DMS53 treated with DMSO at 0.1 percent for 48 hours (cell line): ENCODE measurements at regions not wholly inside any gene's neighbourhood (a gene's known extent, or its start where the extent isn't known, plus 50 kb on each side); places are given as distances from the start of the nearest gene placed in this dataset.
"Not testable (repeated sequence)": the region's sequence is repeated elsewhere in the genome, so short reads cannot be mapped to it uniquely, and the experiment has no call there.

Source experiments
- DNase-seq: peaks from one replicate; lab custom pipeline; 2025; ENCODE audit not compliant: unreplicated experiment; lab: John Stamatoyannopoulos, UW

- DNase-seq = no peak
Measured at GRCh38 chr13:63516124-63516523, 2100.5 kb upstream of the PCDH20 start.

DNA sequence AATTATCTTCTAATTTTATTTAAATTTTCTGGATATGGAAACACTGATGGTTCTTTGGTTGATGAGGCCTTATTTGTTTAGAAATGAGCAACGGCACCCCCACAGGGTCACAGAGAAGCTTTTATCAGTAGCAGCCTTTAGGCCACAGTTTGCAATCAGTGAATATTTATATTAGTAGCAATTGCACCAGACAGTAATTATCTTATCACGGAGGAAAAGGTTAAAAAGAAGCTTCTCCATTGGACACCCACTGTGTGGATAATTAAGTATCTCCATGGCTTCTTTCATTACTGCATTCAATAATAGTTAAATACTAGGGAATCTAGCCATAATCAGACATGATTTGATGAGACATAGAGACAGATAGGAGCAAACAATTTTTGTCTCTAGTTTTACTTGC is 2099.2 kb upstream of the PCDH20 start:
- no peak for DNase-seq

DNA sequence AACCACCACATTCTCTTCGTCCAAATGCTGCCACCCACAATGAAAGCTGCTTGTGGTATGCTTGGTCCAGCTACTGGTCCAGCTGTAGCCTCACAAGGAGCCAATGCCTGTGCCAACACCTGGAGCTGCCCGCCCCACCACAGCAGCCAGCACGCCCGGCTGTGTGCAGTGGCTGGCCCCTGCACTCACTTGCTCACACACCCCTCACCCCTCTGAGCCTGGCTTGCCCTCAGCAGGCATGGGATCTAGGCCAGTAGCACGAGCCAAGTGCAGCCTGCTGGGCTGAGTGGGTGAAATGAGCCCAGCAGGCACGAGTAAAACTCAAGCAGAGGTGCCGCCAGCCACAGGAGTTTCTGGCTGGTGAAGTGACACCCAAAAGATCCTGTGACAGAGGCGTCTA is 2096.4 kb upstream of the PCDH20 start:
- DNase-seq = no peak

- DNase-seq = no peak
Measured at GRCh38 chr13:63501702-63502101, 2086.1 kb upstream of the PCDH20 start.

DNA sequence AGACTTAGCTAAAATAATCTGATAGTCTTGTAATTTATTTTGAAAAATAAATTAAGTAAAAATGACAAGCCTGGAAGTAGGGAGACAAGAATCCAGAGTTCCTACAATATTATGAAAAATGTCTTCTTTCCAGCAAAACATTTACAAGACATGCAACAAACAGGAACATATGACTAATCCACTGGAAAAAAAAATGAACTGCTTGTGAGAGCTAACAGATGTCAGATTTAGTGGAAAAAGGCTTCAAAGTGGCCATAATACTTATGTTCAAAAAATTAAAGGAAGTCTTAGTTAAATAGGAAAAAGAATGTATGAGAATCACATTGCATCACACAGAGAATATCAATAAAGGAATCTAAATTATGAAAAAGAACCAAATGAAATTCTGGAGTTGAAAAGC is 2082.0 kb upstream of the PCDH20 start:
- no peak for DNase-seq

DNA sequence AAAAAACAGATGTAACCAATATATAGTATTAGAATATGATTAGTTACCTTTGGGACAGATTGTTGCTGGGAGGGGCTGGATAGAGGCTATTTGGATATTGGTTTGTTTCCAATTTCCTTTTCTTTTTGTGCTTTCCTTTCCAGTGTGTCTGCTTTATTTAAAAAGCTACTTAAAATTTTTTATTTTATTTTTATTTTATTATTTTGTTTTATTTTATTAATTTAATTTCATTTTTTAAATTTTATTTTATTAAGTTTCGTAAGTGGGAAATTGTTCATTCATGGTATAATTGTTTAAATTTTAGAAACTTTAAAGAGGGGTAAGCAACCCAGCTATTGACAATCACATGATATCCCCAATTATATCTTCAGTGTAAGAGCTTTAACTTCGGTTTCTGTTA is 2077.0 kb upstream of the PCDH20 start:
- DNase-seq = no peak

GRCh38 chr13:63490149-63490548 is 2074.5 kb upstream of the PCDH20 start:
- DNase-seq = no peak

DNA sequence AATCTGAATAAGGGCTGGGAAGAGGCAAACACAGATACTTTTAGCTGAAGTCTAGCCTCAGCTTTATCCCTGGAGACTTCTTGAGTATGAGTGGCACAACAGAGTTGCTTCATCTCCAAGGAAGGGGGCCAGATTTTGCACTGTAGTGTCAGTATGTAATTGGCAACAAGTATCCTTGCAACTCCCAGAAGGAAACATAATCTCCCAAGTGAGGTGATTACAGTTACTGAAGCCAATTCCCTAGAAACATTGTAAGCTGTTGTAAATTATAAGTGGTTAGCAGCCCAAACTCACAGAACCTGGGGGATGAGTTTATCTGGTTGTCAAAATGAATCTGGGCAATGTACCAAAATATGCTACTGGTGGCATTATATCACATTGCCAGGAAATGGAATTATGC is 2065.7 kb upstream of the PCDH20 start:
- DNase-seq = no peak

DNA sequence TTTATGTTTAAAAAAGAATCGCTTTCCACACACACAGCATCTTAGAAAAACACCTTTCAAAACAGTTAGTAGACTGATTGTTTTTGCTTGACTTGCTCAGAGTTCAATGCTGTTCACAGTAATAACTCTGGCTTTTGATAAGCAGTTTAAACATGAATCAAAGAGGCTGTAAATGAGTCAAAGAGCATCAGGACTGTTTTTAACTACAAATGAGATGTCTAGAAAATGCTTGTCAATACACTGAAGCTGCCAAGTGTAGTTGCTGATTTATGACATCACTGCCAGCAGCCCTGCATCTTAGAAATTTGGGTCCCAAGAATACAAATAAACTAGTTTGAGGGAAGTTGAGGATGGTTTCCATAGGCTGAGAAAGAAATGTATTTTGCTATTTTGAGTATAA is 2057.1 kb upstream of the PCDH20 start:
- DNase-seq = no peak

GRCh38 chr13:63463782-63464610 is 2048.3 kb upstream of the PCDH20 start:
- DNase-seq = no peak

DNA sequence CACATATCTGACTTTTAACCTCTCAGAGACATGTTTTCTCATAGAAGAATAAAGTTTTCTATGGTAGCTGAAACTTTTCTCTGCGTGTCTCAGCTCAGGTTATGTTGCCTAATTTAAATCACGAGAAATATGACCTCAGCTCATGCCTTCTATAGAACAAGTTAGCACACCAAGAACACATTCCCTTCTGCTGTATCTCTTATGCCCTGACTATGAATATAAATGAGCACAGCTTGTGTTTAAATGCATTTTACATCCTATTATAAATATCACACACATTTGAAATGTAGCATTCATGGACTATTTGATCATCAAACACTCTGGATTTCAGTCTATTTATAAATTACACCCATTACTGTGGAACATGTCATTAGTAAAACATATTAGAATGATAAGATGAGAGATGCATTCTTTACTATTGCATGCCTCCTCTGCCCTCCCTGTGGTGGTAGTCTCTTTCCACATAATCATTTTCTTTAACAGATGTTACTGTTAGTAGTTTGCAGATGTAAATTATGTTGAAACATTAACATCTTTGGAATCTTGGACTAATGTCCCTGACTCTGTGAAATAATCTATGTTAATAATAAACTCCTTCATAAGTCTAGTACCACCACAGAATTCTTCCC is 2044.9 kb upstream of the PCDH20 start:
- DNase-seq = no peak

DNA sequence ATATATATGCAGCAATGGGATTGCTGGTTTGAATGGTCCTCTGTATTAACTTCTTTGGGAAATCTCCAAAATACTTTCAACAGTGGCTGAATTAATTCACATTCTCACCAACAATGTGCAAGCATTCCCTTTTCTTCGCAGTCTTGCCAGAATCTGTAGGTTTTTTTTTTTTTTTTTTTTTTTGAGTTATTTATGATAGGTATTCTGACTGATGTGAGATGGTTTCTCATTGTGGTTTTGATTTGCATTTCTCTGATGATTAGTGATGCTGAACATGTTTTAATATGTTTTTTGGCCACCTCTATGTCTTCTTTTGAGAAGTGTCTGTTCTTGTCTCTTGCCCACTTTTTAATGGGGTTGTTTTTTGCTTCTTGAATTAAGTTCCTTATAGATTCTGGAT is 2041.5 kb upstream of the PCDH20 start:
- DNase-seq = no peak

DNA sequence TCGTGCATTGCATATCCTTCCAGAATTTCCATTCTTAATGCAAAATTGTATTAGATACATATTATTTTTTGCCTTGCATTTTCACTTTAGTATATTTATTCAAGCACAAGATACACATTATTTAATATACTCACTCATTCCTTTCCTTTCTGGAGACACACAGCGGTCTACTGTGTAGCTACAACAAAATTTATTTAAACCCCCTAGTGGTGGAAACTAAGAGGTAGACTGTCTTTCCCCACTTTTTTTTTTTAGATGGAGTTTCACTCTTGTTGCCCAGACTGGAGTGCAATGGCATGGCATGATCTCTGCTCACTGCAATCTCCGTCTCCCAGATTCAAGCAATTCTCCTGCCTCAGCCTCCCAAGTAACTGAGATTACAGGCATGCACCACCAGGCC is 2040.3 kb upstream of the PCDH20 start:
- DNase-seq = no peak

DNA sequence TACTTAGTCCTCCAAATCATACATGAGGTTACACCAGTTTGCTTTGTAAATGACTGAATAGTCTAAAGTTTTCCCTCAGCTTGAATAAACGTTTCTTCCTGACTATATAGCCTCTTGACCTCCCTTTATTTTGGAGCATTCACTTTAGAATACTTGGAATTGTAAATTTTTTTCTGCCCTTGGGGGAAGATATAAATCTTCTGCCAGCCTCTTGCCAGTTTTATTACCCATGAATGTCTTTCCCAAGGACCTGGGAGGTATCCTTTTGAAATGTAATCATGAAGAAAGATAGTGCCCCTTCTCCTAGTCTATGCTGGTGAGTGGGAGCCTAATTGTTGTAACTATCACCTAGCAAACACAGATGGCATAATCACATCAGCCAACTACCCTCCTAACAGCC is 2033.9 kb upstream of the PCDH20 start:
- no peak for DNase-seq

- DNase-seq = no peak
Measured at GRCh38 chr13:63448692-63449091, 2033.0 kb upstream of the PCDH20 start.

DNA sequence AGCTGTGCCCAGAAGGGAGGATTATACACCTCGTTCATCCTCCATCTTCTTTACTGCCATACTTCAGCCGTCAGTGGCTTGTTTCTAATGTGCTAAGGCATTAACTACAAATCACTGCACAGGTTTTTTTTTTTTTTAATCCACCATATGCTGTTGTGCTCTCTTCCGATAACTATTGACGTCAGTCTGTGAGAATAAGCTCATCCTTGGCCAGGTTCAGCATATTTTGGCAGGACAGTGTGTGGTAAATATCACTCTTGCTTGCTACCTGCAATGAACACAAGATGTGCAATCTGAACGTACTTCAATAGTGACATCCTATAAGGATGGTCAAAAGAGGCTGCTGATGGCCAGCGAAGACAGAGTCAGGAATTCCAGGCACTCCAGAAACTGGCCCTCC is 2030.7 kb upstream of the PCDH20 start:
- no peak for DNase-seq

DNA sequence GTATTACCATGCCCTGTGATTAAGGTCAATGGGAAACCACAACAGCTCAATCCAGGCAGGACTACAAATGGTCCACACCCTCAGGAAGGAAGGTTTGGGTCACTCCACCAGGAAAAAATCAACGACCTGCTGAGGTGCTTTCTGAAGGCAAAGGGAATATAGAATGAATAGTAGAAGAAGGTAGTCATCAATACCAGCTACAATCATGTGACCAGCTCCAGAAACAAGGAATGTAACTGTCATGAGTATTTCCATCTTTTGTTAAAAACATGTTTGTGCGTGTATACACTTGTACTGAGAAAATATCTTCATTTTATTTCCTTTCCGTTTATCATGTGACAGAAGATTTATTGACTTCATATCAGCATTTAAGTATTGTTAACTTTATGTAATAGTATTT is 2028.6 kb upstream of the PCDH20 start:
- DNase-seq = not testable (repeated sequence)

DNA sequence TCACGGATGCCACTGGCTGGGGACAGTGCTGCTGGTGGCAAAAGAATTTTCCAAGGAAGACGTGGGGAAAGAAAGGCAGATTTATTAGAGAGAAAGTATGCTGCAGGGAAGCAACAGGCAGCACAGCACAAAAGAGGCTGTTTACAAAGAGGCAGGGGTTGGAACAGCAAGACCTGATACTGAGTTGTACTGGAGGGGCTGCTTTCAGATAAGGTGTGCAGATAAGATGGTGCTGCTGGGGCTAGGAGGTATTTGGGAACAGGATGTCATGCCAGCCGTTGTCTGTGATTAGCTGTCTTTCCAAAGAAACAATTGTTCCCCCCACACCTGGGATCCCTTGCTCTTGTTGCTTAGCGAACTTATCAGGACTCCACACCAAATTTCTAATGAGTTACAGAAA is 2023.3 kb upstream of the PCDH20 start:
- DNase-seq = no peak

GRCh38 chr13:63436325-63436668 is 2020.6 kb upstream of the PCDH20 start:
- no peak for DNase-seq

- DNase-seq = no peak
Measured at GRCh38 chr13:63435667-63436324, 2020.1 kb upstream of the PCDH20 start.

DNA sequence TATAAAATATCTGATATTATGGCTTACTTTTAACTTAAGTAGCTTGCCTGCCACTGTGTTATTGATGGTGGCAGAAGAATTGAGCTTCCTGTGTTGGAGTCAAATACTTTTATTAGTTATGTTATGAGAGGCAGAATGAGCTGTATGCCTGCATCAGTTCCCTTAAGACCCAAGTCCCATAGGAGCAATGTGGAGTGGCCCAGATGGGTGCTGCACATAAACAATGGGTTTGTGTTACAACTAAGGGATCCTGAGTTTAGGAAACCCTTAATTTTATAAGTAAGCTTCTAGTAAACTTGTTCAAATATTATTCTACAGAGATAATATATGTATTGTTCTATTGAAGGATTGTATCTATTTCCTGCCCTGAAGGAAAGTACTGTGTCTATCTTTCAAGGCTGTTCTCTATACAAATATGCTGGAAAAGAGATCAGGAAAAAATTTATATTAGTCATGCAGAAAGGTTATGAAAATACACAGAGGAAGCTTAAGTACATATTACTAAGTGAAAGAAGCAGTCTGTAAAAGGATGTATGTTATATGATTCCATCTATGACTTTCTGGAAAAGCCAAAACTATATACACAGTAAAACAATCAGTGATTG is 2018.0 kb upstream of the PCDH20 start:
- no peak for DNase-seq

- no peak for DNase-seq
Measured at GRCh38 chr13:63427170-63427569, 2011.5 kb upstream of the PCDH20 start.
